ENCODE measurements at regions not wholly inside any gene's neighbourhood (a gene's known extent, or its start where the extent isn't known, plus 50 kb on each side); places are given as distances from the start of the nearest gene placed in this dataset.

- TF ChIP-seq POLR2A (IDR thresholded peaks at IDR 0.05) (no peak), CTCF (IDR thresholded peaks at IDR 0.05) (no peak)
These were observed 182.5 kb downstream of the ADSS2 start for GRCh38 chr1:244269169-244269568.
